NCI-H1092 treated with DMSO at 0.1 percent for 48 hours (cell line): ENCODE measurements at regions not wholly inside any gene's neighbourhood (a gene's known extent, or its start where the extent isn't known, plus 50 kb on each side); places are given as distances from the start of the nearest gene placed in this dataset.
"Not testable (repeated sequence)": the region's sequence is repeated elsewhere in the genome, so short reads cannot be mapped to it uniquely, and the experiment has no call there.

Experiments used
- DNase-seq: peaks from one replicate; lab custom pipeline; 2025; lab: John Stamatoyannopoulos, UW

GRCh38 chr4:12084690-12085089, 656.0 kb upstream of the HS3ST1 start:
- DNase-seq: no peak

- DNase-seq: no peak
Measured at GRCh38 chr4:12071316-12071715, 642.6 kb upstream of the HS3ST1 start.

GRCh38 chr4:12053966-12054365, 625.3 kb upstream of the HS3ST1 start:
- no peak for DNase-seq

- DNase-seq: no peak
Measured at GRCh38 chr4:12053556-12053955, 624.9 kb upstream of the HS3ST1 start.

GRCh38 chr4:12050357-12050756, 621.7 kb upstream of the HS3ST1 start:
- DNase-seq: no peak

- DNase-seq: no peak
Measured at GRCh38 chr4:12042818-12043217, 614.1 kb upstream of the HS3ST1 start.

- no peak for DNase-seq
Measured at GRCh38 chr4:12041828-12042227, 613.1 kb upstream of the HS3ST1 start.

- DNase-seq: no peak
Measured at GRCh38 chr4:12036450-12036849, 607.8 kb upstream of the HS3ST1 start.

- DNase-seq: no peak
Measured at GRCh38 chr4:12028258-12028657, 599.6 kb upstream of the HS3ST1 start.

GRCh38 chr4:12022409-12022808, 593.7 kb upstream of the HS3ST1 start:
- no peak for DNase-seq

- no peak for DNase-seq
Measured at GRCh38 chr4:12016729-12017128, 588.0 kb upstream of the HS3ST1 start.

GRCh38 chr4:12005471-12005870, 576.8 kb upstream of the HS3ST1 start:
- DNase-seq: no peak

- not testable (repeated sequence) for DNase-seq
Measured at GRCh38 chr4:11996581-11996980, 567.9 kb upstream of the HS3ST1 start.

- no peak for DNase-seq
Measured at GRCh38 chr4:11976726-11977263, 548.1 kb upstream of the HS3ST1 start.

GRCh38 chr4:11973270-11973669, 544.6 kb upstream of the HS3ST1 start:
- no peak for DNase-seq

GRCh38 chr4:11970754-11971153, 542.1 kb upstream of the HS3ST1 start:
- no peak for DNase-seq

GRCh38 chr4:11966782-11967181, 538.1 kb upstream of the HS3ST1 start:
- DNase-seq: no peak

GRCh38 chr4:11954093-11954492, 525.4 kb upstream of the HS3ST1 start:
- DNase-seq: peak; percentile 10

- no peak for DNase-seq
Measured at GRCh38 chr4:11949355-11949754, 520.7 kb upstream of the HS3ST1 start.

GRCh38 chr4:11947629-11948028, 518.9 kb upstream of the HS3ST1 start:
- DNase-seq: not testable (repeated sequence)

GRCh38 chr4:11937941-11938340, 509.2 kb upstream of the HS3ST1 start:
- no peak for DNase-seq

GRCh38 chr4:11931266-11931820, 502.6 kb upstream of the HS3ST1 start:
- DNase-seq: no peak

- no peak for DNase-seq
Measured at GRCh38 chr4:11929080-11929479, 500.4 kb upstream of the HS3ST1 start.

GRCh38 chr4:11919316-11919715, 490.6 kb upstream of the HS3ST1 start:
- no peak for DNase-seq
